Mesothelial cell of epicardium (in vitro differentiated cells): ENCODE measurements at regions not wholly inside any gene's neighbourhood (a gene's known extent, or its start where the extent isn't known, plus 50 kb on each side); places are given as distances from the start of the nearest gene placed in this dataset.

Source experiments
- DNase-seq, 2 experiments: peaks; one replicate each; pipeline ENCODE4 v3.0.0; 2021; ENCODE audit warnings: low spot score in 2 of 2; ENCODE audit not compliant: unreplicated experiment in 2 of 2
- H3K27ac Mint-ChIP-seq: 2 replicates; pipeline ENCODE4 v1.8.0; 2021; ENCODE audit warnings: mixed read lengths
- H3K27me3 Mint-ChIP-seq: 2 replicates; pipeline ENCODE4 v1.8.0; 2021; ENCODE audit warnings: low read depth, mixed read lengths
- H3K36me3 Mint-ChIP-seq: 2 replicates; pipeline ENCODE4 v1.8.0; 2021; ENCODE audit warnings: mixed read lengths
- H3K4me1 Mint-ChIP-seq: 2 replicates; pipeline ENCODE4 v1.8.0; 2021; ENCODE audit warnings: mixed read lengths
- H3K4me3 Mint-ChIP-seq: 2 replicates; pipeline ENCODE4 v1.8.0; 2021; ENCODE audit warnings: mild to moderate bottlenecking, moderate library complexity, mixed read lengths
- H3K9me3 Mint-ChIP-seq: 2 replicates; pipeline ENCODE4 v1.8.0; 2021; ENCODE audit warnings: mixed read lengths
- TF ChIP-seq, protein P1 (sequence below): fragments of 200-600 bp; sonication (generic); IDR thresholded peaks from one replicate; pipeline ENCODE4 v1.5.0; 2021; ENCODE audit warnings: antibody characterized with exemption; ENCODE audit not compliant: unreplicated experiment

DNA sequence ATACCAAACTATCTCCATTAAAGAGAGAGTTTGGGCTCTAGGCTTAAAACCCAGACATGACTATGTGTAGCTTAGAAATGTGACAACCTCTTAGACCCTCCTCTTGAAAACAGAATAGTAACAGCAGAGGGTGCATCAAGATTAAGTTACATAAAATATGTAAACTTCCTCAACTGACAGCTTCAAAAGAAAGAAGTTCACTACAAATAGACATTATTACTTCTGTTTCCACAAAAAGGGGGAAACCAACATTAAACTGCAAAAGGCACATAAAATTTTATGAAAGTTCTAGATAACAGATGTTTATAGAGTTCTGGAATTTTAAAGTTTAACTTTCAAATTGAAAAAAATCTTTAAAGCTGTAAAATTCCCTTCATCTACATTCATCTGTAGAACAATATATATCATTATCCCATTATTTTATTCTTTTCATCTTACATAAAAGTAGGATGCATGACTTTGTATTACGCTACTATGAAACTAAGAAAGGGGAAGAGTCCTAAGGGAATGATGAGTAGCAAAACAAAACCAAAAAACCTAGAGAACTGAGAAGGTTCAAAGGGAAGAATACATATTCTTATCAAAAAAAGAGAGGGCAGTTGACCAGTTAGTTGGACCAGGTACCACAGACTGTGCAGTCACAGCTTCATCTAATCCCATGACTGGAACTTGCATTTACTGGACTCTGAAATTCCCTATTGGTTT is 177.0 kb downstream of the SIPA1L2 start:
- no peak for DNase-seq
- TF ChIP-seq, protein P1, sequence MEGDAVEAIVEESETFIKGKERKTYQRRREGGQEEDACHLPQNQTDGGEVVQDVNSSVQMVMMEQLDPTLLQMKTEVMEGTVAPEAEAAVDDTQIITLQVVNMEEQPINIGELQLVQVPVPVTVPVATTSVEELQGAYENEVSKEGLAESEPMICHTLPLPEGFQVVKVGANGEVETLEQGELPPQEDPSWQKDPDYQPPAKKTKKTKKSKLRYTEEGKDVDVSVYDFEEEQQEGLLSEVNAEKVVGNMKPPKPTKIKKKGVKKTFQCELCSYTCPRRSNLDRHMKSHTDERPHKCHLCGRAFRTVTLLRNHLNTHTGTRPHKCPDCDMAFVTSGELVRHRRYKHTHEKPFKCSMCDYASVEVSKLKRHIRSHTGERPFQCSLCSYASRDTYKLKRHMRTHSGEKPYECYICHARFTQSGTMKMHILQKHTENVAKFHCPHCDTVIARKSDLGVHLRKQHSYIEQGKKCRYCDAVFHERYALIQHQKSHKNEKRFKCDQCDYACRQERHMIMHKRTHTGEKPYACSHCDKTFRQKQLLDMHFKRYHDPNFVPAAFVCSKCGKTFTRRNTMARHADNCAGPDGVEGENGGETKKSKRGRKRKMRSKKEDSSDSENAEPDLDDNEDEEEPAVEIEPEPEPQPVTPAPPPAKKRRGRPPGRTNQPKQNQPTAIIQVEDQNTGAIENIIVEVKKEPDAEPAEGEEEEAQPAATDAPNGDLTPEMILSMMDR: no peak
- peaks cover 17% of the 10 kb centered on the region for H3K4me1 Mint-ChIP-seq
- peaks cover 18% of the 10 kb centered on the region for H3K36me3 Mint-ChIP-seq
- H3K27ac Mint-ChIP-seq: no peak overlapping the region
- H3K9me3 Mint-ChIP-seq: no peaks in the 10 kb centered on the region
- H3K27me3 Mint-ChIP-seq: no peaks in the 10 kb centered on the region
- H3K4me3 Mint-ChIP-seq: no peak overlapping the region

DNA sequence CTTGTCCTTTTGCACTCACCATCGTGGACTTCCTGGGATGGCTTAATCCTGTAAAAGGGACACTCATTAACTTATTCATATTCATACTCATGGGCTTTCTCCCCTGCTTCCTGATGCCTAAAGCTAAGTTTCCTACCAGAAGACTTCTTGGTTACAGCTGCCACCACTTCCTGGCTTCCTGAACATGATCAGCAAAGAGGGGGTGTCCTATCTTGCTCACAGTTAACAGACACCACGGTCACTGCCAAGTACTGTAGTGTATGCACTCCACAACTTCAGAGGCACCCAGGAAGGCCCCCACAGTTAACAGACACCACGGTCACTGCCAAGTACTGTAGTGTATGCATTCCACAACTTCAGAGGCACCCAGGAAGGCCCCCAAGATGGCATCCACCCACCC is 177.8 kb downstream of the SIPA1L2 start:
- Mint-ChIP-seq H3K27me3 (no peaks in the 10 kb centered on the region), H3K4me1 (peaks cover 12% of the 10 kb centered on the region), H3K4me3 (no peak overlapping the region), H3K9me3 (no peaks in the 10 kb centered on the region), H3K27ac (no peak overlapping the region), H3K36me3 (peaks cover 18% of the 10 kb centered on the region)
- no peak for DNase-seq
- TF ChIP-seq, protein P1: no peak

GRCh38 chr1:232451506-232451905 is 178.4 kb downstream of the SIPA1L2 start:
- TF ChIP-seq, protein P1: no peak
- Mint-ChIP-seq H3K9me3 (no peaks in the 10 kb centered on the region), H3K27me3 (no peaks in the 10 kb centered on the region), H3K36me3 (peaks cover 18% of the 10 kb centered on the region), H3K4me3 (no peak overlapping the region), H3K27ac (peak overlapping the region; percentile 4), H3K4me1 (peaks cover 8% of the 10 kb centered on the region)
- DNase-seq: no peak

GRCh38 chr1:232450615-232451014 is 179.3 kb downstream of the SIPA1L2 start:
- Mint-ChIP-seq H3K4me3 (no peak overlapping the region), H3K9me3 (no peaks in the 10 kb centered on the region), H3K27me3 (no peaks in the 10 kb centered on the region), H3K4me1 (peaks cover 8% of the 10 kb centered on the region), H3K27ac (no peak overlapping the region), H3K36me3 (peaks cover 18% of the 10 kb centered on the region)
- TF ChIP-seq, protein P1: no peak
- DNase-seq: no peak

GRCh38 chr1:232447125-232447524 is 182.8 kb downstream of the SIPA1L2 start:
- TF ChIP-seq, protein P1: no peak
- no peak overlapping the region for H3K4me3 Mint-ChIP-seq
- H3K9me3 Mint-ChIP-seq: no peaks in the 10 kb centered on the region
- H3K4me1 Mint-ChIP-seq: peaks cover 7% of the 10 kb centered on the region
- no peaks in the 10 kb centered on the region for H3K27me3 Mint-ChIP-seq
- no peak overlapping the region for H3K27ac Mint-ChIP-seq
- no peak for DNase-seq
- H3K36me3 Mint-ChIP-seq: peaks cover 26% of the 10 kb centered on the region
